Endothelial cell of umbilical vein (primary cell): ENCODE measurements at regions not wholly inside any gene's neighbourhood (a gene's known extent, or its start where the extent isn't known, plus 50 kb on each side); places are given as distances from the start of the nearest gene placed in this dataset.

Source experiments
- BruUV-seq: library from RNA; stranded (reverse); fragments of 400-500 nt; replicated peaks from 2 replicates; lab custom pipeline; 2021; lab: Mats Ljungman, UMichigan
- CTCF ChIA-PET: fragments of 300-600, 350-600 bp; sonication (Branson Sonifier 250); formaldehyde crosslinking; loops from one replicate; lab custom pipeline; 2021; ENCODE audit warnings: antibody characterized with exemption, inconsistent platforms; lab: Charles Lee
- POLR2A ChIA-PET: fragments of 300-600, 350-600 bp; sonication (Branson Sonifier 250); formaldehyde crosslinking; loops from one replicate; lab custom pipeline; 2021; ENCODE audit warnings: antibody characterized with exemption, inconsistent platforms; lab: Charles Lee
- DNase-seq: peaks from one replicate; pipeline ENCODE4 v3.0.0-alpha.2; 2011; ENCODE audit warnings: low read depth, low spot score
- FAIRE-seq: peaks from 2 replicates; lab custom pipeline; 2011; peaks lifted over from hg19 to GRCh38; lab: Jason Lieb, UNC
- H2AFZ ChIP-seq: 2 replicates; pipeline ENCODE4 v1.6.0; 2012; ENCODE audit warnings: low read depth, low read length, control low read depth, inconsistent platforms
- H3K27ac ChIP-seq: 2 replicates; pipeline ENCODE4 v1.5.1; 2011; ENCODE audit warnings: low read depth, mild to moderate bottlenecking, control low read depth, low read length, moderate library complexity; ENCODE audit not compliant: insufficient read depth
- H3K27me3 ChIP-seq, 2 experiments: 2 replicates each; pipeline versions ENCODE4 v1.6.0 to v1.6.1; 2011; ENCODE audit warnings: low read length in 2 of 2, mixed read lengths in 1 of 2; ENCODE audit not compliant: control insufficient read depth in 2 of 2, insufficient read depth in 2 of 2
- H3K36me3 ChIP-seq, 2 experiments: 2 replicates in 1 of 2; 3 replicates in 1 of 2; pipeline ENCODE4 v1.5.1; 2011; ENCODE audit warnings: low read length in 2 of 2, mild to moderate bottlenecking in 1 of 2, moderate library complexity in 1 of 2; ENCODE audit not compliant: control insufficient read depth in 2 of 2, insufficient read depth in 2 of 2; ENCODE audit errors: extremely low read depth in 1 of 2
- H3K4me1 ChIP-seq: 3 replicates; pipeline ENCODE4 v1.5.1; 2011; ENCODE audit warnings: mild to moderate bottlenecking, low read length; ENCODE audit not compliant: control insufficient read depth, insufficient read depth; ENCODE audit errors: extremely low read depth
- H3K4me2 ChIP-seq: 2 replicates; pipeline ENCODE4 v1.6.1; 2011; ENCODE audit warnings: low read length, control low read depth, mixed read lengths; ENCODE audit not compliant: insufficient read depth
- H3K4me3 ChIP-seq, 3 experiments: fragments of 200-600 bp in 1 of 3; sonication (generic), shearing (Covaris generic) in 1 of 3; replicated peaks in 1 of 3; 2 replicates each; pipeline ENCODE4 v1.5.1; 2011 to 2016; ENCODE audit warnings: control low read depth in 3 of 3, low read length in 3 of 3, mild to moderate bottlenecking in 2 of 3, inconsistent platforms in 1 of 3, low read depth in 1 of 3, moderate library complexity in 1 of 3; ENCODE audit not compliant: insufficient read depth in 1 of 3
- H3K79me2 ChIP-seq: 2 replicates; pipeline ENCODE4 v1.6.0; 2012; ENCODE audit warnings: low read length, inconsistent platforms; ENCODE audit not compliant: control insufficient read depth, insufficient read depth
- H3K9ac ChIP-seq: replicated peaks from 2 replicates; pipeline ENCODE3; 2011; ENCODE audit warnings: low read length, control low read depth; ENCODE audit not compliant: insufficient read depth; ENCODE audit errors: extremely low read depth
- H3K9me1 ChIP-seq: replicated peaks from 3 replicates; pipeline ENCODE4 v1.6.0; 2011; ENCODE audit warnings: mild to moderate bottlenecking, low read length; ENCODE audit not compliant: control insufficient read depth, insufficient read depth; ENCODE audit errors: extremely low read depth
- H3K9me3 ChIP-seq: replicated peaks from 2 replicates; pipeline ENCODE4 v1.5.1; 2012; ENCODE audit warnings: low read length, inconsistent platforms; ENCODE audit not compliant: control insufficient read depth, insufficient read depth
- H4K20me1 ChIP-seq: replicated peaks from 2 replicates; pipeline ENCODE3; 2011; ENCODE audit warnings: mild to moderate bottlenecking, low read length; ENCODE audit not compliant: control insufficient read depth, insufficient read depth; ENCODE audit errors: extremely low read depth
- EZH2 ChIP-seq: IDR thresholded peaks from 2 replicates; pipeline ENCODE4 v1.6.1; 2012; ENCODE audit warnings: borderline replicate concordance, low read depth, mild to moderate bottlenecking, moderate library complexity, low read length, inconsistent platforms; ENCODE audit not compliant: severe bottlenecking
- GATA2 ChIP-seq: IDR thresholded peaks from 2 replicates; pipeline ENCODE4 v1.7.0; 2011; ENCODE audit warnings: low read depth, mild to moderate bottlenecking, moderate library complexity, mixed read lengths, low read length; ENCODE audit not compliant: insufficient read length, insufficient read depth
- JUN ChIP-seq: IDR thresholded peaks from 2 replicates; pipeline ENCODE4 v1.6.1; 2011; ENCODE audit warnings: borderline replicate concordance, low read depth; ENCODE audit not compliant: insufficient read length, insufficient read depth
- MAX ChIP-seq: IDR thresholded peaks from 2 replicates; pipeline ENCODE4 v1.6.1; 2011; ENCODE audit not compliant: insufficient read depth, insufficient read length
- MYC ChIP-seq: IDR thresholded peaks from one replicate; pipeline ENCODE4 v1.6.1; 2011; ENCODE audit warnings: mild to moderate bottlenecking, low read depth, low read length
- POLR2A ChIP-seq: IDR thresholded peaks from 2 replicates; pipeline ENCODE4 v1.6.1; 2012; ENCODE audit warnings: low read depth, mild to moderate bottlenecking, control low read depth, low read length
- POLR2AphosphoS5 ChIP-seq: IDR thresholded peaks from 2 replicates; pipeline ENCODE4 v1.6.1; 2012; ENCODE audit warnings: low read depth, mild to moderate bottlenecking, control low read depth, low read length, moderate library complexity; ENCODE audit not compliant: insufficient read depth
- dilution Hi-C: fragments of 300-500 bp; cut with MboI; formaldehyde crosslinking; loops from one replicate; pipeline ENCODE4 v1.15.0; 2019; ENCODE audit warnings: low sequenced_read_pairs; ENCODE audit not compliant: extremely low pct_ligation_motif_present
- intact Hi-C: fragments of 100-400 bp; cut with micrococcal nuclease; formaldehyde crosslinking; loops from one replicate; pipeline ENCODE4 v1.10.0; 2022

GRCh38 chr13:72004784-72005374 is 137.9 kb upstream of the DACH1 start:
- no peaks in the 10 kb centered on the region for H3K79me2 ChIP-seq
- no peaks in the 10 kb centered on the region for H3K27me3 ChIP-seq
- H3K36me3 ChIP-seq = no peaks in the 10 kb centered on the region
- no peak for TF ChIP-seq POLR2A
- no peak for TF ChIP-seq EZH2
- no peak for TF ChIP-seq POLR2AphosphoS5
- no peak for TF ChIP-seq GATA2
- TF ChIP-seq MAX = no peak
- TF ChIP-seq JUN = no peak
- TF ChIP-seq MYC = no peak
- ChIA-PET CTCF (no interaction called here), POLR2A (no interaction called here)
- H3K9me3 ChIP-seq = no peaks in the 10 kb centered on the region
- no peaks in the 10 kb centered on the region for H3K4me1 ChIP-seq
- BruUV-seq = no TSS peak
- no peak overlapping the region for H3K4me2 ChIP-seq
- no peak overlapping the region for H3K9ac ChIP-seq
- no peak for DNase-seq
- H3K9me1 ChIP-seq = no peaks in the 10 kb centered on the region
- dilution Hi-C loops (no loop called here), intact Hi-C loops (no loop called here)
- no peak overlapping the region for H3K27ac ChIP-seq
- no peak overlapping the region for H3K4me3 ChIP-seq
- no peak for FAIRE-seq
- no peaks in the 10 kb centered on the region for H4K20me1 ChIP-seq
- no peak overlapping the region for H2AFZ ChIP-seq

GRCh38 chr13:72004246-72004645 is 137.2 kb upstream of the DACH1 start:
- ChIA-PET POLR2A (no interaction called here), CTCF (no interaction called here)
- H3K27me3 ChIP-seq = no peaks in the 10 kb centered on the region
- no peak overlapping the region for H2AFZ ChIP-seq
- no peak overlapping the region for H3K4me2 ChIP-seq
- H3K4me3 ChIP-seq = no peak overlapping the region
- no peaks in the 10 kb centered on the region for H3K79me2 ChIP-seq
- no peak for DNase-seq
- no peaks in the 10 kb centered on the region for H3K9me1 ChIP-seq
- FAIRE-seq = no peak
- H3K9me3 ChIP-seq = no peaks in the 10 kb centered on the region
- dilution Hi-C loops = no loop called here
- H4K20me1 ChIP-seq = no peaks in the 10 kb centered on the region
- intact Hi-C loops = no loop called here
- H3K27ac ChIP-seq = no peak overlapping the region
- no peaks in the 10 kb centered on the region for H3K36me3 ChIP-seq
- no peaks in the 10 kb centered on the region for H3K4me1 ChIP-seq
- BruUV-seq = no TSS peak
- H3K9ac ChIP-seq = no peak overlapping the region
- no peak for TF ChIP-seq POLR2AphosphoS5
